WTC11 (cell line): ENCODE measurements at regions not wholly inside any gene's neighbourhood (a gene's known extent, or its start where the extent isn't known, plus 50 kb on each side); places are given as distances from the start of the nearest gene placed in this dataset.
"Not testable (repeated sequence)": the region's sequence is repeated elsewhere in the genome, so short reads cannot be mapped to it uniquely, and the experiment has no call there.

Experiments
- ATAC-seq: fragments of 200-7000 bp; cut with Tn5 transposase; 2 replicates; pipeline ENCODE4 v1.10.0; 2021; ENCODE audit warnings: mild to moderate bottlenecking, moderate library complexity
- CTCF ChIA-PET: fragments of 300-600 bp; sonication (Branson Sonifier 250); formaldehyde crosslinking; loops from one replicate; lab custom pipeline; 2021; ENCODE audit warnings: antibody characterized with exemption; lab: Charles Lee
- POLR2A ChIA-PET: fragments of 350-600 bp; sonication (Branson Sonifier 250); formaldehyde crosslinking; loops from one replicate; lab custom pipeline; 2021; ENCODE audit warnings: antibody characterized with exemption; lab: Charles Lee
- DNase-seq: peaks from one replicate; pipeline ENCODE4 v3.0.0; 2021; ENCODE audit warnings: low spot score
- H3K27ac Mint-ChIP-seq: 2 replicates; pipeline ENCODE4 v1.8.0; 2021; ENCODE audit warnings: mixed read lengths
- H3K27me3 Mint-ChIP-seq: 2 replicates; pipeline ENCODE4 v1.8.0; 2021; ENCODE audit warnings: low read depth, mild to moderate bottlenecking, moderate library complexity, mixed read lengths
- H3K36me3 Mint-ChIP-seq: 2 replicates; pipeline ENCODE4 v1.8.0; 2021; ENCODE audit warnings: mixed read lengths
- H3K4me1 Mint-ChIP-seq: 2 replicates; pipeline ENCODE4 v1.8.0; 2022; ENCODE audit warnings: mixed read lengths
- H3K4me3 Mint-ChIP-seq: 2 replicates; pipeline ENCODE4 v1.8.0; 2021; ENCODE audit warnings: mild to moderate bottlenecking, moderate library complexity, mixed read lengths
- H3K9me3 Mint-ChIP-seq: 2 replicates; pipeline ENCODE4 v1.8.0; 2021; ENCODE audit warnings: mixed read lengths
- ATF3 ChIP-seq: sonication (generic); formaldehyde crosslinking; conservative IDR thresholded peaks from 2 replicates; pipeline ENCODE4 v1.8.1; 2022; ENCODE audit warnings: mild to moderate bottlenecking, missing genetic modification reagents
- CDX4 ChIP-seq: fragments of 250-450 bp; sonication (Bioruptor Pico); IDR thresholded peaks from 2 replicates; pipeline ENCODE4 v1.9.0; 2021; ENCODE audit warnings: moderate library complexity, mild to moderate bottlenecking, inconsistent platforms, borderline replicate concordance
- CREB1 ChIP-seq: sonication (generic); formaldehyde crosslinking; IDR thresholded peaks from 2 replicates; pipeline ENCODE4 v1.8.0; 2023; ENCODE audit warnings: mild to moderate bottlenecking, missing genetic modification reagents
- CREM ChIP-seq: sonication (generic); formaldehyde crosslinking; IDR thresholded peaks from 2 replicates; pipeline ENCODE4 v1.8.1; 2022; ENCODE audit warnings: mild to moderate bottlenecking, missing genetic modification reagents, moderate library complexity
- E2F1 ChIP-seq: sonication (generic); formaldehyde crosslinking; IDR thresholded peaks from 2 replicates; pipeline ENCODE4 v1.8.0; 2022; ENCODE audit warnings: mild to moderate bottlenecking, missing genetic modification reagents
- ELF4 ChIP-seq: sonication (generic); formaldehyde crosslinking; IDR thresholded peaks from 2 replicates; pipeline ENCODE4 v1.8.1; 2022; ENCODE audit warnings: low read depth, mild to moderate bottlenecking, moderate library complexity, missing genetic modification reagents
- FOXK1 ChIP-seq: sonication (generic); formaldehyde crosslinking; IDR thresholded peaks from 2 replicates; pipeline ENCODE4 v1.8.0; 2022; ENCODE audit warnings: mild to moderate bottlenecking, moderate library complexity, missing genetic modification reagents
- GABPB1 ChIP-seq: sonication (generic); formaldehyde crosslinking; IDR thresholded peaks from 2 replicates; pipeline ENCODE4 v1.8.1; 2023; ENCODE audit warnings: mild to moderate bottlenecking, missing genetic modification reagents
- IRF2 ChIP-seq: sonication (generic); formaldehyde crosslinking; IDR thresholded peaks from 2 replicates; pipeline ENCODE4 v1.8.0; 2022; ENCODE audit warnings: low read depth, missing genetic modification reagents, borderline replicate concordance
- JAZF1 ChIP-seq: fragments of 250-450 bp; sonication (Bioruptor Pico); IDR thresholded peaks from 2 replicates; pipeline ENCODE4 v1.9.0; 2021; ENCODE audit warnings: moderate library complexity, mild to moderate bottlenecking, inconsistent platforms
- JUN ChIP-seq: sonication (generic); formaldehyde crosslinking; IDR thresholded peaks from 2 replicates; pipeline ENCODE4 v1.8.0; 2023; ENCODE audit warnings: mild to moderate bottlenecking, missing genetic modification reagents
- KAT7 ChIP-seq: sonication (generic); formaldehyde crosslinking; IDR thresholded peaks from 2 replicates; pipeline ENCODE4 v1.8.1; 2023; ENCODE audit warnings: missing genetic modification reagents, mild to moderate bottlenecking, borderline replicate concordance
- NFYB ChIP-seq: sonication (generic); formaldehyde crosslinking; conservative IDR thresholded peaks from 2 replicates; pipeline ENCODE4 v1.8.0; 2022; ENCODE audit warnings: low read depth, missing genetic modification reagents
- NR2C2 ChIP-seq: sonication (generic); formaldehyde crosslinking; IDR thresholded peaks from 2 replicates; pipeline ENCODE4 v1.8.0; 2022; ENCODE audit warnings: mild to moderate bottlenecking, missing genetic modification reagents
- OVOL2 ChIP-seq: fragments of 250-450 bp; sonication (Bioruptor Pico); IDR thresholded peaks from 2 replicates; pipeline ENCODE4 v1.9.0; 2021; ENCODE audit warnings: mild to moderate bottlenecking, borderline replicate concordance
- PRRX2 ChIP-seq: fragments of 250-450 bp; sonication (Bioruptor Pico); IDR thresholded peaks from 2 replicates; pipeline ENCODE4 v1.8.0; 2021; ENCODE audit warnings: mild to moderate bottlenecking
- SMAD3 ChIP-seq: sonication (generic); formaldehyde crosslinking; IDR thresholded peaks from 2 replicates; pipeline ENCODE4 v1.8.0; 2022; ENCODE audit warnings: missing genetic modification reagents, mild to moderate bottlenecking, borderline replicate concordance
- SMAD4 ChIP-seq: sonication (generic); formaldehyde crosslinking; IDR thresholded peaks from 2 replicates; pipeline ENCODE4 v1.8.0; 2022; ENCODE audit warnings: mild to moderate bottlenecking, missing genetic modification reagents
- TEAD4 ChIP-seq: sonication (generic); formaldehyde crosslinking; IDR thresholded peaks from 2 replicates; pipeline ENCODE4 v1.8.0; 2022; ENCODE audit warnings: mild to moderate bottlenecking, missing genetic modification reagents
- ZBTB21 ChIP-seq: sonication (generic); formaldehyde crosslinking; IDR thresholded peaks from 2 replicates; pipeline ENCODE4 v1.8.1; 2023; ENCODE audit warnings: mild to moderate bottlenecking, missing genetic modification reagents, borderline replicate concordance
- ZBTB43 ChIP-seq: sonication (generic); formaldehyde crosslinking; IDR thresholded peaks from 2 replicates; pipeline ENCODE4 v1.8.1; 2023; ENCODE audit warnings: mild to moderate bottlenecking, missing genetic modification reagents
- ZNF121 ChIP-seq: sonication (generic); formaldehyde crosslinking; IDR thresholded peaks from 2 replicates; pipeline ENCODE4 v1.8.0; 2023; ENCODE audit warnings: missing genetic modification reagents
- ZNF263 ChIP-seq: sonication (generic); formaldehyde crosslinking; IDR thresholded peaks from 2 replicates; pipeline ENCODE4 v1.8.1; 2022; ENCODE audit warnings: low read depth, mild to moderate bottlenecking, moderate library complexity, missing genetic modification reagents
- ZNF281 ChIP-seq: sonication (generic); formaldehyde crosslinking; IDR thresholded peaks from 2 replicates; pipeline ENCODE4 v1.8.0; 2023; ENCODE audit warnings: mild to moderate bottlenecking, missing genetic modification reagents
- ZNF317 ChIP-seq: sonication (generic); formaldehyde crosslinking; IDR thresholded peaks from 2 replicates; pipeline ENCODE4 v1.8.1; 2023; ENCODE audit warnings: low read depth, mild to moderate bottlenecking, moderate library complexity, missing genetic modification reagents, borderline replicate concordance
- ZNF416 ChIP-seq: fragments of 250-450 bp; sonication (Bioruptor Pico); IDR thresholded peaks from 2 replicates; pipeline ENCODE4 v1.9.0; 2021; ENCODE audit warnings: mild to moderate bottlenecking, inconsistent platforms

GRCh38 chr1:189226779-189227178 is 1250.9 kb downstream of the BRINP3 start:
- no peak overlapping the region for H3K4me3 Mint-ChIP-seq
- CTCF ChIA-PET = no interaction called here

GRCh38 chr1:189237008-189237407 is 1240.7 kb downstream of the BRINP3 start:
- DNase-seq = no peak
- Mint-ChIP-seq H3K9me3 (peaks cover 25% of the 10 kb centered on the region), H3K36me3 (no peaks in the 10 kb centered on the region), H3K4me1 (peaks cover 5% of the 10 kb centered on the region), H3K27ac (no peak overlapping the region), H3K4me3 (no peak overlapping the region), H3K27me3 (no peaks in the 10 kb centered on the region)
- ATAC-seq = no peak
- no peak for TF ChIP-seq ZNF416
- TF ChIP-seq KAT7 (CRISPR knock-in tag) = no peak
- TF ChIP-seq ZNF121 (CRISPR knock-in tag) = no peak
- TF ChIP-seq ATF3 (CRISPR knock-in tag) = no peak
- TF ChIP-seq NR2C2 (CRISPR knock-in tag) = no peak
- TF ChIP-seq ZNF317 (CRISPR knock-in tag) = no peak
- no peak for TF ChIP-seq ZBTB43 (CRISPR knock-in tag)
- TF ChIP-seq ZNF263 (CRISPR knock-in tag) = no peak
- no peak for TF ChIP-seq OVOL2
- no peak for TF ChIP-seq TEAD4 (CRISPR knock-in tag)
- TF ChIP-seq CREB1 = no peak
- TF ChIP-seq SMAD4 (CRISPR knock-in tag) = no peak
- no peak for TF ChIP-seq ELF4 (CRISPR knock-in tag)
- POLR2A ChIA-PET = no interaction called here
- CTCF ChIA-PET = no interaction called here

More at GRCh38 chr1:189226779-189227178, 1250.9 kb downstream of the BRINP3 start:
- no peak overlapping the region for H3K27ac Mint-ChIP-seq
- peaks cover 9% of the 10 kb centered on the region for H3K36me3 Mint-ChIP-seq
- ATAC-seq = no peak
- no peaks in the 10 kb centered on the region for H3K4me1 Mint-ChIP-seq
- peaks cover 9% of the 10 kb centered on the region for H3K9me3 Mint-ChIP-seq
- no peak for TF ChIP-seq CDX4 (CRISPR knock-in tag)
- no peak for TF ChIP-seq JAZF1 (CRISPR knock-in tag)
- no peak for TF ChIP-seq GABPB1
- TF ChIP-seq IRF2 (CRISPR knock-in tag) = no peak
- TF ChIP-seq JUN (CRISPR knock-in tag) = no peak
- TF ChIP-seq OVOL2 = no peak
- no peak for TF ChIP-seq NR2C2 (CRISPR knock-in tag)
- no peak for TF ChIP-seq SMAD3
- no peaks in the 10 kb centered on the region for H3K27me3 Mint-ChIP-seq
- DNase-seq = no peak
- POLR2A ChIA-PET = no interaction called here

GRCh38 chr1:189253601-189254350 is 1223.9 kb downstream of the BRINP3 start:
- POLR2A ChIA-PET = no interaction called here
- CTCF ChIA-PET = no interaction called here
- Mint-ChIP-seq H3K27me3 (no peaks in the 10 kb centered on the region), H3K4me3 (no peak overlapping the region)
- no peak for DNase-seq
- TF ChIP-seq E2F1 (no peak), ZBTB21 (CRISPR knock-in tag) (no peak), FOXK1 (CRISPR knock-in tag) (no peak), PRRX2 (no peak), KAT7 (CRISPR knock-in tag) (no peak), ZNF281 (CRISPR knock-in tag) (no peak), JAZF1 (CRISPR knock-in tag) (no peak), NFYB (no peak), CREM (CRISPR knock-in tag) (no peak)
- TF ChIP-seq, all 79 proteins: peak for 0
- Mint-ChIP-seq H3K4me1 (no peaks in the 10 kb centered on the region), H3K27ac (no peak overlapping the region), H3K36me3 (no peaks in the 10 kb centered on the region), H3K9me3 (peaks cover 12% of the 10 kb centered on the region)
- no peak for ATAC-seq

GRCh38 chr1:189261128-189261527 is 1216.5 kb downstream of the BRINP3 start:
- H3K4me1 Mint-ChIP-seq, H3K27ac Mint-ChIP-seq, CTCF ChIA-PET, POLR2A ChIA-PET, H3K4me3 Mint-ChIP-seq, H3K27me3 Mint-ChIP-seq, ATAC-seq, DNase-seq: not testable (repeated sequence)
- Mint-ChIP-seq H3K36me3 (peaks cover 22% of the 10 kb centered on the region), H3K9me3 (peaks cover 22% of the 10 kb centered on the region)
